HEK293T (cell line): ENCODE measurements at regions not wholly inside any gene's neighbourhood (a gene's known extent, or its start where the extent isn't known, plus 50 kb on each side); places are given as distances from the start of the nearest gene placed in this dataset.

Experiments
- CTCF ChIA-PET: fragments of 350-600 bp; formaldehyde crosslinking; extraction: SDS; loops from one replicate; lab custom pipeline; 2021; ENCODE audit warnings: antibody characterized with exemption, inconsistent platforms; lab: Yijun Ruan, JAX
- POLR2A ChIA-PET: fragments of 350-600 bp; formaldehyde crosslinking; extraction: SDS; loops from one replicate; lab custom pipeline; 2020; ENCODE audit warnings: antibody characterized with exemption, inconsistent platforms; lab: Yijun Ruan, JAX
- DNase-seq: peaks from one replicate; pipeline ENCODE4 v3.0.0; 2012; ENCODE audit warnings: mixed read lengths; ENCODE audit errors: extremely low spot score
- ARNT ChIP-seq: fragments of 450-650 bp; IDR thresholded peaks from 2 replicates; pipeline ENCODE4 v1.6.1; 2017; ENCODE audit warnings: mild to moderate bottlenecking
- BHLHE40 ChIP-seq: fragments of 450-650 bp; IDR thresholded peaks from 2 replicates; pipeline ENCODE4 v1.6.1; 2016; ENCODE audit warnings: mild to moderate bottlenecking, moderate library complexity, borderline replicate concordance
- CTBP1 ChIP-seq: fragments of 450-650 bp; IDR thresholded peaks from 2 replicates; pipeline ENCODE4 v1.6.1; 2016; ENCODE audit warnings: borderline replicate concordance
- ELF4 ChIP-seq: fragments of 450-650 bp; IDR thresholded peaks from 2 replicates; pipeline ENCODE4 v1.6.1; 2017; ENCODE audit warnings: antibody characterized with exemption
- FOXA1 ChIP-seq: fragments of 450-650 bp; IDR thresholded peaks from 2 replicates; pipeline ENCODE4 v1.6.1; 2016; ENCODE audit warnings: mild to moderate bottlenecking
- FOXK2 ChIP-seq: fragments of 450-650 bp; IDR thresholded peaks from 2 replicates; pipeline ENCODE4 v1.6.1; 2016; ENCODE audit warnings: mild to moderate bottlenecking
- FOXM1 ChIP-seq: fragments of 450-650 bp; IDR thresholded peaks from 2 replicates; pipeline ENCODE4 v1.6.1; 2017; ENCODE audit warnings: mild to moderate bottlenecking, borderline replicate concordance
- HDGF ChIP-seq: fragments of 450-650 bp; IDR thresholded peaks from 2 replicates; pipeline ENCODE4 v1.6.1; 2017; ENCODE audit warnings: antibody characterized with exemption, borderline replicate concordance
- L3MBTL2 ChIP-seq: fragments of 450-650 bp; conservative IDR thresholded peaks from 2 replicates; pipeline ENCODE4 v1.6.1; 2016; ENCODE audit warnings: mild to moderate bottlenecking
- LEF1 ChIP-seq: fragments of 450-650 bp; IDR thresholded peaks from 2 replicates; pipeline ENCODE4 v1.6.1; 2017; ENCODE audit warnings: mild to moderate bottlenecking, borderline replicate concordance
- NFRKB ChIP-seq: fragments of 450-650 bp; IDR thresholded peaks from 2 replicates; pipeline ENCODE4 v1.6.1; 2016; ENCODE audit warnings: mild to moderate bottlenecking, moderate library complexity
- SP1 ChIP-seq: fragments of 450-650 bp; IDR thresholded peaks from 2 replicates; pipeline ENCODE4 v1.6.1; 2017
- SUZ12 ChIP-seq: fragments of 450-650 bp; IDR thresholded peaks from 2 replicates; pipeline ENCODE4 v1.6.1; 2016; ENCODE audit warnings: mild to moderate bottlenecking
- TARDBP ChIP-seq: fragments of 450-650 bp; IDR thresholded peaks from 2 replicates; pipeline ENCODE4 v1.6.1; 2016
- ZNF384 ChIP-seq: fragments of 450-650 bp; IDR thresholded peaks from 2 replicates; pipeline ENCODE4 v1.6.1; 2016
- TF ChIP-seq, protein P1 (sequence below): fragments of 450-650 bp; IDR thresholded peaks from 2 replicates; pipeline ENCODE4 v1.6.1; 2016

DNA sequence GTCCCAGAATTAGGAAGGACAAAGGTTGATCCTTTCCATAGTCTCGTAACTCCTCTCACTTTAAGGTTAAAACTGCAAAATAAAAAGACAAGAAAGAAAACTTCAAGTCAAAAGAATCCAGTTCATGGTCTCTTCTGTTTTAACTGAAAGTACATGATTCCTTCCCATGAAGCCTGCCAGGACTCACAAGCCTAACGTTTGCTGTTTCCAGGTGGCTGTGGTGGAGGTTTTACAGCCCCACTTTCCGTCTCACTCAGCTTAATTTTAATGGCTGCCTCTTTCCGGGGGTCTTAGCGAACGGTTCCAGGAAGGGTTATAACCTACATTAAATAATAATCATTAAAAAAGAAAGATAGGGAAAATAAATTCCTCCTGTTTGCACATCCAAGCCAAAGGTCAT lies 136.8 kb upstream of the SPAG17 start:
- ChIA-PET POLR2A (no interaction called here), CTCF (no interaction called here)
- TF ChIP-seq TARDBP (no peak), ARNT (no peak), HDGF (no peak), BHLHE40 (no peak), SUZ12 (no peak)

DNA sequence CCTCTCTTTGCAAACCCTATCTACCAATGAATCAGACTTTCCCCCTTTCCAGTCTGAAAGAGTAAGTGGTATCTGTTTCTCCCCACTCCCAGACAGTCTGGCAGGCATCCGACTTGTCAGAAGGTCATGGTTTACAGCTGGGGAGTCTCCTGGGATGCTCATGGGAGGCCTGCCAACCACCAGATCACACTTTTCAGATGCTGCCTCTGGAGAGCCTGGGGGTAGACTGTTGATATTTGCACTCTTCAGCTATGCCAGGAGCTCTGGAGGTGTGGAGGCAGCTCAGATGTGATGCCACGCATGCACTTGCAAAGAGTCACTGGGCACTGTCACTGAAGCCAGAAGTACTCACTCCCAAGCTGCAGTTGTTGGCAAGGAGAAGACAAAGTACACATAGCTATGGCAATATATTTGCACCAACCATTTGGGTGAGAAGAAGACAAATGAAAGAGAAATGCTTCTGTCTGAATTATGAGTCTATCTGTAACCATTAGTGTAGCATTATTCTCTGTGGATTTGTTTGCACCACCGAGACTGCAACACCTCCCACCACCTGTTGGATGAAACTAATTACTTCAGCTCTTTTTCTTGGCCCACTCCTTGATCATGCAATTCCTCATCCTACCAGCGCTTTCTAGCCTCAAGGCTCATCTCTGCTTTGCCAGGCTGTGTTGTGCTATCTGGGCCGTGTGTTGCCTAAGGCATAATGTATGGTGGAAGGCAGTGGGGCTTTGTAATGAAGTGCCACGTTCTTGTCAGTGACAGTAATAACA lies 133.0 kb upstream of the SPAG17 start:
- TF ChIP-seq L3MBTL2 (no peak), TARDBP (no peak), SP1 (no peak), FOXK2 (no peak), NFRKB (no peak), SUZ12 (no peak), FOXM1 (no peak), ELF4 (no peak), ZNF384 (no peak), ARNT (no peak), CTBP1 (no peak), BHLHE40 (no peak), FOXA1 (no peak), LEF1 (no peak)
- ChIA-PET CTCF (no interaction called here), POLR2A (no interaction called here)
- no peak for DNase-seq

More for the DNA sequence above, 136.8 kb upstream of the SPAG17 start:
- no peak for DNase-seq

DNA sequence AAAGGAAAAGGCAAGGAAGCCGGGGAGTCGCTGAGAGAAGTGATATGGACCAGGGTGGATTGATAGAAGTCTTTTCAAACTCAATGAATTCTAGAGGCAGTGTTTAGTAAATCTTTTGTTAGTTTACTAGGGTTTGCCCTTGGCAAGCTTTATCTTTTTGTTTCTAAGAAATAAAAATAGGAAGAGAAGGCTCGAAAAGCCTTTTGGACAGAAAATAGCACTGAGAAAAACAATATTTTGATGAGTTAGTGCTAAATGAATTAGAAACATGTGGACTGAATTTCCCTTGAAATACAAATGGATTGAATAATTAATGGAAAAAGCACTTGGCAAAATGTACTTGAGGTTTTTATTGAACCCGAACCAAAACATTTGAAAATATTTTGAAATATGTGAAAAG lies 121.8 kb upstream of the SPAG17 start:
- TF ChIP-seq CTBP1, result no peak
- TF ChIP-seq NFRKB, result no peak
- no peak for TF ChIP-seq SP1
- TF ChIP-seq, protein P1, sequence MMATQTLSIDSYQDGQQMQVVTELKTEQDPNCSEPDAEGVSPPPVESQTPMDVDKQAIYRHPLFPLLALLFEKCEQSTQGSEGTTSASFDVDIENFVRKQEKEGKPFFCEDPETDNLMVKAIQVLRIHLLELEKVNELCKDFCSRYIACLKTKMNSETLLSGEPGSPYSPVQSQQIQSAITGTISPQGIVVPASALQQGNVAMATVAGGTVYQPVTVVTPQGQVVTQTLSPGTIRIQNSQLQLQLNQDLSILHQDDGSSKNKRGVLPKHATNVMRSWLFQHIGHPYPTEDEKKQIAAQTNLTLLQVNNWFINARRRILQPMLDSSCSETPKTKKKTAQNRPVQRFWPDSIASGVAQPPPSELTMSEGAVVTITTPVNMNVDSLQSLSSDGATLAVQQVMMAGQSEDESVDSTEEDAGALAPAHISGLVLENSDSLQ, result no peak
- no peak for TF ChIP-seq FOXA1
- TF ChIP-seq LEF1, result no peak
- TF ChIP-seq ELF4, result no peak
- no peak for TF ChIP-seq SUZ12
- no peak for TF ChIP-seq TARDBP
- no peak for TF ChIP-seq L3MBTL2
- ChIA-PET POLR2A (no interaction called here), CTCF (no interaction called here)

DNA sequence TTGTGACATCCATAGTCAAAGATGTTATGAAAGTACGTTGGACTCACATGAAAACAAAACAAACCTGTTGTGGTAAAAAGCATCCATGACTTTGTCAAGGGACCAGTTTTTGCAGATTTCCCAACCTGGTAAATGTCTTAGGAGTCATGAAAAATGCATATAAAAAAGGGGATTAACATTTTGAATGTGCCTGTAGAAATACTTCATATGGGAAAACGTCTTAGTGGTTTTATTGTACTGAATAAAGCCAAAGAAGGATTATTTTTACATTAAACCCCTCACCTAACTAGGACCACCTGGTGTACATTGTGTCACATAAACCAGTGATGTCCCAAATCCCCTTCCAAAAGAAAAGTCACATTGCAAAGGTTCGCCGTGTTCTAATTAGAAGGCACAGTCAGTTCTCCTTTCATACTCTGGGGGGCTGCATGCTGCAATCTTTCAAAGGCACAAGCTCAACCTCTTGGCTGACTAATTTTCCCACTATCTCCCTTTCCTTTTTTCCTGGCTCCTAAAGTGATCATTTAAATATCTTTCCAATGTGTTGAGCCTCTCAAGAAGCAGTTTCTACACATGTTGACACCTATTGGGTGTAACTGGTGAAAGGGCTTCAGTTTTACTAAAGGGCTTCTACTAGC lies 119.8 kb upstream of the SPAG17 start:
- no peak for TF ChIP-seq NFRKB
- no peak for TF ChIP-seq SP1
- TF ChIP-seq ARNT, result no peak
- no peak for TF ChIP-seq SUZ12
- no peak for TF ChIP-seq FOXM1
- TF ChIP-seq LEF1, result no peak
- TF ChIP-seq L3MBTL2, result no peak
- no peak for TF ChIP-seq ZNF384
- TF ChIP-seq FOXA1, result no peak
- TF ChIP-seq HDGF, result no peak
- no peak for TF ChIP-seq CTBP1
- TF ChIP-seq FOXK2, result no peak
- no peak for TF ChIP-seq BHLHE40
- TF ChIP-seq, protein P1, result no peak
- no peak for TF ChIP-seq ELF4
- no peak for TF ChIP-seq TARDBP
- POLR2A ChIA-PET, result no interaction called here
- peak; percentile 42 for DNase-seq
- CTCF ChIA-PET, result interaction anchor here (0.7 to 1.6 kb wide), 2 partner anchors 11 to 524 kb away, joined by 3 to 6 read pairs; no protein-coding TSS in a partner anchor

More for the DNA sequence above, 121.8 kb upstream of the SPAG17 start:
- DNase-seq, result no peak

DNA sequence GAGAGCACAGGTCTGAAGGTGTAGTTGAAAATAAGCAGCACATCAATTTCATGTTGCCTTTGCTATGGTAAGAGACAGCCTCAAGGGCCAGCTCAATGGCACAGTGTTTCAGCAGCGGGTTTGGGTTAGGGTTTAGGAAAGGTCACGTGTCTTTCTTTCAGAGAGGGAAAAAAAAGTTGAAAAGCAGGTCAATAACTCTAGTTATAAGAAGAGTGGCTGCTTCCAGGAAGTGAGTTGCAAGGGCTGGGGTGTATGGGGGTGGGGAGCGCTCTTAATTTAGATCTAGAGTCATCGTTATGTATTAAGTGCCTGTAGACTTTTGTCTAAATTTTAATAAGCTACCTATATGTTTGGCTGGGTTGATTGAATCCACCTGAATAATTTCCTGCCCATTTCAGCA lies 118.5 kb upstream of the SPAG17 start:
- no peak for TF ChIP-seq NFRKB
- TF ChIP-seq TARDBP, result no peak
- POLR2A ChIA-PET, result no interaction called here
- CTCF ChIA-PET, result no interaction called here
- no peak for DNase-seq

DNA sequence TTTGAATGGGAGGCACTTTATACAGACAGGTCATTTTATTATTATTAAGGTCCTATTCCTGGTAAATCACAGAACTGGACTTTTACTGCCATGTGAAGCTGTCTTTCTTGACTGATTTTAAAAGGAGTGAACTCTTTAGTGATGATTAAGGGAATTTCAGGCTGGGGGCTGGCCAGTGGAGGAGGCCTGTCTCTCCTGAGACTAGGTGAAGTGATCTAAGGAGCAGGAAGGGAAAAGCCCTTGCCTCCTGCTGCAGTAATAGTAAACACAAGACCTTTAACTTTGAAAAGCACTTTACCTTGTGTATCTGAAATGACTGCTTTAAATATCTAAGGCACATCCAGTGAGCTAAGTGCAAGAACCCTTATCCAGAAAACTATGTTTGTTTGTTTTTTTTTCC lies 118.0 kb upstream of the SPAG17 start:
- POLR2A ChIA-PET, result no interaction called here
- TF ChIP-seq L3MBTL2, result no peak
- TF ChIP-seq, protein P1, result peak; percentile 35; the same call in 1 of the 2 replicates
- no peak for DNase-seq
- CTCF ChIA-PET, result no interaction called here
